PC-9 (cell line): ENCODE measurements at regions not wholly inside any gene's neighbourhood (a gene's known extent, or its start where the extent isn't known, plus 50 kb on each side); places are given as distances from the start of the nearest gene placed in this dataset.

Experiments used
- CTCF ChIP-seq: fragments of 200-600 bp; sonication (generic); conservative IDR thresholded peaks from 2 replicates; pipeline ENCODE4 v1.6.1; 2017; ENCODE audit warnings: mixed run types, antibody characterized with exemption, mild to moderate bottlenecking, moderate library complexity
- EZH2 ChIP-seq: fragments of 200-600 bp; sonication (generic); IDR thresholded peaks from 2 replicates; pipeline ENCODE4 v1.8.0; 2017; ENCODE audit warnings: antibody characterized with exemption, low read depth

- TF ChIP-seq CTCF (no peak), EZH2 (no peak)
Observed at GRCh38 chr6:12567682-12568081, 148.9 kb upstream of the PHACTR1 start.
